SJCRH30 (cell line): ENCODE measurements at regions not wholly inside any gene's neighbourhood (a gene's known extent, or its start where the extent isn't known, plus 50 kb on each side); places are given as distances from the start of the nearest gene placed in this dataset.

ENCODE experiments used
- DNase-seq, 2 experiments: peaks; one replicate each; pipeline ENCODE4 v3.0.0-alpha.2; 2015 to 2020
- H3K27ac ChIP-seq: fragments of 250-450 bp; sonication (Bioruptor Pico); 2 replicates; pipeline ENCODE4 v1.5.1; 2020; ENCODE audit warnings: mild to moderate bottlenecking, moderate library complexity
- H3K27me3 ChIP-seq: fragments of 250-450 bp; sonication (Bioruptor Pico); 2 replicates; pipeline ENCODE4 v1.5.1; 2020; ENCODE audit warnings: mild to moderate bottlenecking, moderate library complexity
- H3K36me3 ChIP-seq: fragments of 250-450 bp; sonication (Bioruptor Pico); 2 replicates; pipeline ENCODE4 v1.5.1; 2020; ENCODE audit warnings: mild to moderate bottlenecking, moderate library complexity
- H3K4me1 ChIP-seq: fragments of 250-450 bp; sonication (Bioruptor Pico); 2 replicates; pipeline ENCODE4 v1.5.1; 2020; ENCODE audit warnings: mild to moderate bottlenecking, moderate library complexity
- H3K4me3 ChIP-seq: fragments of 250-450 bp; sonication (Bioruptor Pico); 2 replicates; pipeline ENCODE4 v1.5.1; 2020; ENCODE audit warnings: mild to moderate bottlenecking, moderate library complexity
- H3K9me3 ChIP-seq: fragments of 250-450 bp; sonication (Bioruptor Pico); replicated peaks from 2 replicates; pipeline ENCODE4 v1.5.1; 2020; ENCODE audit warnings: mild to moderate bottlenecking, moderate library complexity

DNA sequence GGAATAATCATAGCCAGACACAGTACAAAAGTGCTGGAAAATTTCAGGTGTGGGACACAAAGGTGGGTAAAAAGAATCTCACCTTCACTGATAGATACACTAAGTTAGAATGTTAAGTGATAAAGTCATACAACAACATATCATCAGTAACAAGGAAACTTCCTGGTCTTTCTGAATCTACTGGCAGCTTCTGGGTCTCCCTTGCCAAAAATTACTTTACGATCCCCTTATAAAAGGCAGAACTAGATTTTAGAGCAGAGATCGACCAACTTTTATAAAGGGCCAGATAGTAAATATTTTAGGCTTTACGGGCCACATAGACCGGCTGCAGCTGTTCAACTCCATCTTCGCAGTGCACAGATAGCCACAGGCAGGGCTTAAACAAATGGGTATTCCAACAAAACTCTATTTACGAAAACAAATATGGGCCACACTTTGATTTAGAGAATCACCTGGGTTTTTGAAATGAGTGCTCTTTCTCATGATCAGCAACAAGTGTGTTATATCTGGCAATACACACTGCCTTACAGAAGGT lies 159.9 kb downstream of the AASDH start:
- peak; percentile 65 to 80 for DNase-seq
- Histone ChIP-seq H3K9me3 (0 out of 2 replicates have a peak, but pooled peaks cover 3% of the 10 kb centered on the region), H3K27ac (peak overlapping the region; percentile 60), H3K27me3 (no peaks in the 10 kb centered on the region), H3K36me3 (no peaks in the 10 kb centered on the region), H3K4me3 (no peak overlapping the region), H3K4me1 (peaks cover 39% of the 10 kb centered on the region)

DNA sequence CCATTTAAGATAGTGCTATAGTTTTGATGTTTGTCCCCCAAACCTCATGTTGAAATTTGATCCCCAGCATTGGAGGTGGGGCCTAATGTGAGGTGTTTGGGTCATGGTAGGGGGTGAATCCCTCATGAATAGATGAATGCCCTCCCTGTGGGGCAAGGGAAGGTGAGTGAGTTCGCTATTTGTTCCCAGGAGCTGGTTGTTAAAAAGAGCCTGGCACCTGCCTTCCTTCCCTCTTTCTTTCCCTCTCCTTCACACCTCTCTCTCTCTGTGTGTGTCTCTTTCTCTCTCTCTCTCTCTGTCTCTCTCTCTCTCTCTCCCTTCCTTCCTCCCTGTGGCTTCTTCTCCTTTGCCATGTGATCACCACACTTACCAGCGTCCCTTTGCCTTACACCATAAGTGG lies 160.7 kb downstream of the AASDH start:
- Histone ChIP-seq H3K36me3 (no peaks in the 10 kb centered on the region), H3K27me3 (no peaks in the 10 kb centered on the region), H3K27ac (no peak overlapping the region; the same call in 1 of the 2 replicates), H3K4me1 (peaks cover 40% of the 10 kb centered on the region), H3K9me3 (0 out of 2 replicates have a peak, but pooled peaks cover 4% of the 10 kb centered on the region), H3K4me3 (no peak overlapping the region)
- no peak for DNase-seq

DNA sequence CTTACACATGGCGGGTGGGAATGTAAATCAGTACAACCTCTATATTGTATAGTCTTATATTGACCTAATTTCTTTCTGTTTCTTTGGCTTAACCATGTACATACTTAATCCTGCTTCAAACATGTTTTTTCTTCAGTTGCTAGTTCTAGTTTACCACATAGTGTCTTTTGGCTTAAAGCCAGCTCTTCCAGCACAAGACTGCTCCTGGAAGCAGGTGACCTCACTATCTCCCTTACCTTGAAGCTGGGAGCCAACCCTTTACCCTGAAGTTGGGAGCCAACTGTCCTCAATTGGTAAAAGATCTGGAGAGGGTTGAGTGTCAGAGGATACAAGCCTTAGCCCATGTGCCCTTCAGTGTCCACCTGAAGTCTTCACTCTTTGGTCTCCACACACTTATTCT lies 162.7 kb downstream of the AASDH start:
- 0 out of 2 replicates have a peak, but pooled peaks cover 4% of the 10 kb centered on the region for H3K9me3 ChIP-seq
- DNase-seq, result no peak
- 0 out of 2 replicates have a peak, but pooled peaks cover 2% of the 10 kb centered on the region for H3K36me3 ChIP-seq
- H3K4me1 ChIP-seq, result peaks cover 45% of the 10 kb centered on the region
- no peaks in the 10 kb centered on the region for H3K27me3 ChIP-seq
- no peak overlapping the region for H3K4me3 ChIP-seq
- no peak overlapping the region for H3K27ac ChIP-seq

DNA sequence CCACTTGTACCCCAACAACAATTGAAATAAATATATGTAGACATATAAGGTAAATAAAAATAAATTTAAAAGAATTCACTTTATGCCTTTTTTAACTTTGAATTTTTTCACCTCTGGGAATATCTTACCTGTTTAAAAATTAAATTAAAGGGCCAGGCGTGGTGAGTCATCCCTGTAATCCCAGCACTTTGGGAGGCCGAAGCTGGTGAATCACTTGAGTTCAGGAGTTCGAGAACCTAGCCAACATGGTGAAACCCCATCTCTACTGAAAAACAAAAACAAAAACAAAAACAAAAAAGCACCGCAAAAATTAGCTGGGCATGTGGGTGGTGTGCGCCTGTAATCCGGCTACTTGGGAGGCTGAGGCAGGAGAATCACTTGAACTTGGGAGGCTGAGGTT lies 164.8 kb downstream of the AASDH start:
- no peak overlapping the region for H3K4me3 ChIP-seq
- 0 out of 2 replicates have a peak, but pooled peaks cover 2% of the 10 kb centered on the region for H3K36me3 ChIP-seq
- DNase-seq, result no peak
- H3K27me3 ChIP-seq, result no peaks in the 10 kb centered on the region
- H3K27ac ChIP-seq, result no peak overlapping the region
- peaks cover 48% of the 10 kb centered on the region for H3K4me1 ChIP-seq
- 0 out of 2 replicates have a peak, but pooled peaks cover 4% of the 10 kb centered on the region for H3K9me3 ChIP-seq

DNA sequence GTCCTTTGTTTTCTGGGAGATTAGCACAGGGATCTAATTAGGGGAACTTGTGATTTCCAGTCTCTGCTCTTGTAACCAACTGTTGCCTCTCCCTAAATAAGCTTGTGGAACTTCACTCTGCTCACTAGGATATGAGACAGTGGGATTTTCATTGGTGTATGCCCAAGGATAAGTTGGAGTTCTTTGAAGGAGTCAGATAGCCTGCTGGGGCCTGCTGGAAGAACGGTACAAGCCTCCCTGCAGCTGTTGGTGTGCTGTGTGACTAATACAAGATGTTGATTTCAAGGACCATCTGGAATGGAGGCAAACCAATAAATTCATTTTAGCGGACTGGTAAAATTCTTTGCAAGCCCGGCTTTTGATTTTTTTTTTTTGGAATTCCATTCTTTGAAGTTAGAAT lies 167.0 kb downstream of the AASDH start:
- no peaks in the 10 kb centered on the region for H3K27me3 ChIP-seq
- H3K9me3 ChIP-seq, result 0 out of 2 replicates have a peak, but pooled peaks cover 4% of the 10 kb centered on the region
- H3K27ac ChIP-seq, result peak overlapping the region; percentile 80
- peak; percentile 91 to 97 for DNase-seq
- H3K4me3 ChIP-seq, result no peak overlapping the region
- 0 out of 2 replicates have a peak, but pooled peaks cover 2% of the 10 kb centered on the region for H3K36me3 ChIP-seq
- H3K4me1 ChIP-seq, result peaks cover 38% of the 10 kb centered on the region

DNA sequence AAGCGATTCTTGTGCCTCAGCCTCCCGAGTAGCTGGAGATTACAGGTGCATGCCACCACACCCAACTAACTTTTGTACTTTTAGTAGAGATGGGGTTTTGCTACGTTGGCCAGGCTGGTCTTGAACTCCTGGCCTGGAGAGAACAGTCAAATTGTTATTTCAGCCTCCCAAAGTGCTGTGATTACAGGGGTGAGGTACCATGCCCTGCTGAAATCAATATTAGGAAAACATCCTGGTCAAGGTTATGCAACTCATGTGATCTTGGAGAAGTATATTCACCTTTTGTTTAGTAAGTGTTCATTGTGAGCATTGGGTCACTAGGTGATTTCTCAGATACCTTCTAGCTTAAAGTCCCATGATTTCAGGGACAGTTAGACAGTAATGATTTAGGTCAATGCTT lies 167.8 kb downstream of the AASDH start:
- H3K27ac ChIP-seq, result peak overlapping the region; percentile 80
- no peak for DNase-seq

GRCh38 chr4:56218230-56218895 lies 168.9 kb downstream of the AASDH start:
- DNase-seq, result peak; percentile 59 to 77
- no peaks in the 10 kb centered on the region for H3K27me3 ChIP-seq
- H3K9me3 ChIP-seq, result peaks cover 4% of the 10 kb centered on the region; the same call in 1 of the 2 replicates
- H3K4me1 ChIP-seq, result peaks cover 38% of the 10 kb centered on the region
- H3K27ac ChIP-seq, result peak overlapping the region; percentile 23
- no peak overlapping the region for H3K4me3 ChIP-seq
- 0 out of 2 replicates have a peak, but pooled peaks cover 2% of the 10 kb centered on the region for H3K36me3 ChIP-seq

More for the DNA sequence above, 167.8 kb downstream of the AASDH start:
- Histone ChIP-seq H3K4me1 (peaks cover 38% of the 10 kb centered on the region), H3K27me3 (no peaks in the 10 kb centered on the region), H3K9me3 (0 out of 2 replicates have a peak, but pooled peaks cover 4% of the 10 kb centered on the region), H3K4me3 (no peak overlapping the region), H3K36me3 (0 out of 2 replicates have a peak, but pooled peaks cover 2% of the 10 kb centered on the region)

GRCh38 chr4:56217343-56217890 lies 169.9 kb downstream of the AASDH start:
- H3K9me3 ChIP-seq, result peaks cover 4% of the 10 kb centered on the region; the same call in 1 of the 2 replicates
- no peak overlapping the region for H3K4me3 ChIP-seq
- 0 out of 2 replicates have a peak, but pooled peaks cover 2% of the 10 kb centered on the region for H3K36me3 ChIP-seq
- H3K27ac ChIP-seq, result no peak overlapping the region; the same call in 1 of the 2 replicates
- H3K4me1 ChIP-seq, result peaks cover 38% of the 10 kb centered on the region
- H3K27me3 ChIP-seq, result no peaks in the 10 kb centered on the region
- DNase-seq, result no peak

DNA sequence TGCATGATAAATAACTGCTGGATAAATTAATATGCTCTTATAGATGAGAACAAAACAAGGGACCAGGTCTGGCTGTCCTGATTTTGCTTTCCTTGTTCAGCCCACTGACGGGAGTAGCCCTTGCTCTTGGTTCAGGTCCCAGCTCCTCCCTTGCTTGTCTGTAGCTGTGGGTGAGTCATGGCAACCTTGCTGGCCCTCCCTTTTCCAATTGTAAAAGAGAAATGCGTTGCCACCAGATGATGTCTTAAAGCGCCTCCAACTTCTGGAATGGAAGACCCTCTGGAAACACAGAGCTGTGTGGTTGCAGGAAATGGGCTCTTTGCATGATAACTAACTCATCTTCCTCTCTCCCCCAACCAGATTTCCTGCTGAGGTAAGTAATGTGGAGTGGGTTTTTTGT lies 171.4 kb downstream of the AASDH start:
- Histone ChIP-seq H3K4me1 (peaks cover 31% of the 10 kb centered on the region), H3K27ac (no peak overlapping the region), H3K4me3 (no peak overlapping the region), H3K27me3 (no peaks in the 10 kb centered on the region), H3K36me3 (no peaks in the 10 kb centered on the region), H3K9me3 (peaks cover 3% of the 10 kb centered on the region; the same call in 1 of the 2 replicates)
- DNase-seq, result no peak

DNA sequence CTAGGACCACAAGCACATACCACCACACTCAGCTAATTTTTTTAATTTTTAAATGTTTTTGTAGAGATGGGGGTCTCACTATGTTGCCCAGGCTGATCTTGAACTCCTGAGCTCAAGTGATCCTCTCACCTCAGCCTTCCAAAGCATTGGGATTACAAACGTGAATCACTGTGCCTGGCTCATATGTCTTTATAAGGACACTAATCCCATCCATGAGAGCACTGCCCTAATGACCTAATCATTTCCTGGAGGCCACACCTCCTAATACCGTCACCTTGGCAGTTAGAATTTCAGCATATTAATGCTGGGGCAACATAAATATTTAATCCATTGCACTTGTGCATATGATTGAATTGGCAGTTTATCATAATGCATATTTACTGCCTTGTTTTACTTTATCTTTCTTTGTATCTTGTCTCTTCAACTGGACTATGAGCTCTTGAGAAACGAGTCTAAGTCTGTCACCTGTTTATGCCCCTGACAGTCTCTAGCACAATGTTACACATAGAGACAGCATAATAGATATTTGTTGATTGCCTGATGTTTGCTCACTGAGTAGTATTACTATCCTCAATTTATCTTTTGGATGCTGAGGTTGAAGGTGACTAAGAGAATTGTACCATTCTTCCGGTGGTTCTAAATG lies 172.0 kb downstream of the AASDH start:
- Histone ChIP-seq H3K27ac (no peak overlapping the region), H3K27me3 (no peaks in the 10 kb centered on the region), H3K36me3 (0 out of 2 replicates have a peak, but pooled peaks cover 1% of the 10 kb centered on the region), H3K4me1 (peaks cover 26% of the 10 kb centered on the region), H3K9me3 (peaks cover 9% of the 10 kb centered on the region; the same call in 1 of the 2 replicates), H3K4me3 (no peak overlapping the region)
- DNase-seq, result no peak

- Histone ChIP-seq H3K4me1 (peaks cover 9% of the 10 kb centered on the region), H3K9me3 (peaks cover 9% of the 10 kb centered on the region; the same call in 1 of the 2 replicates), H3K27me3 (no peaks in the 10 kb centered on the region), H3K4me3 (no peak overlapping the region), H3K36me3 (peaks cover 2% of the 10 kb centered on the region; the same call in 1 of the 2 replicates), H3K27ac (no peak overlapping the region)
- DNase-seq, result no peak
Measured at GRCh38 chr4:56213543-56213942, 173.7 kb downstream of the AASDH start.

DNA sequence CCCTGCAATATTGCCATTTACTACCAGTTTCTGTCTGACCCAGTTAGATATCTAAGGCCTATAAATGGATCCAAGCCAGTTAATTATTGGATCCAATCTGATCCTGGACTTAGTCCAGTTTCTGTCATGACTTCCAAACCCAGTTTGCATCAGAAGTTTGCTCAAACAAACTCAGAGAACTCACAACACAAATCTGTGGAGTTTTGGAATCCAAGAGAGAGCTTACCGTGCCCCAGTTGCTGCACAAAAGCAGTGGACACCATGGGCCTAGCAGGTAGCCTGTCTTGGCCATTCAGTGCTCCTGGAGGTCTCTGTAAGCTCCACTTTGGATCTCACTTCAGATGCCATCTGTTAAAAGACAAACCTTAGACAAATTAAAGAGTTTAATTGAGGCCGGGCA lies 174.5 kb downstream of the AASDH start:
- peaks cover 4% of the 10 kb centered on the region for H3K4me1 ChIP-seq

DNA sequence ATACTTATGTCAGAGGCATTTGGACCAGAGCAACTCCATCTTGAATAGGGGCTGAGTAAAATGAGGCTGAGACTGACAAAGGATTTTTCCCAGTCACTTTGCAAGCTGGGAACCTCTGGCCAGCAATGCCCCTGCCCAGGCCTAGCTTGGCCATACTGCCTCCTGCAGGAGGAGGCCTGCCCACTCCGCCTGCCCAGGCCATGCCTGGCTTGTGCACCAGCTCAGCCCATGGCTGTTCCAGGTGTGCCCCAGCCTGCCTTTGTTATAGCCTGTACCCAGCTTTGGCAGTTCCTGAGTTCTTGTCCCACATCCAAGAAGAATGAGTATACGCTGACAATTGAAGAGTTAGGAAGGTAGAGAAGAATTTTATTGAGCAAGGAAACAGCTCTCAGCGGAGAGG lies 176.1 kb downstream of the AASDH start:
- Histone ChIP-seq H3K9me3 (peaks cover 9% of the 10 kb centered on the region; the same call in 1 of the 2 replicates), H3K36me3 (peaks cover 2% of the 10 kb centered on the region; the same call in 1 of the 2 replicates), H3K4me1 (no peaks in the 10 kb centered on the region; the same call in 1 of the 2 replicates), H3K4me3 (no peak overlapping the region), H3K27me3 (no peaks in the 10 kb centered on the region), H3K27ac (no peak overlapping the region)
- DNase-seq, result no peak

More for the DNA sequence above, 174.5 kb downstream of the AASDH start:
- Histone ChIP-seq H3K36me3 (peaks cover 2% of the 10 kb centered on the region; the same call in 1 of the 2 replicates), H3K27ac (no peak overlapping the region), H3K9me3 (peaks cover 9% of the 10 kb centered on the region; the same call in 1 of the 2 replicates), H3K27me3 (no peaks in the 10 kb centered on the region), H3K4me3 (no peak overlapping the region)
- DNase-seq, result no peak

GRCh38 chr4:56210397-56210796 lies 176.9 kb downstream of the AASDH start:
- peaks cover 2% of the 10 kb centered on the region; the same call in 1 of the 2 replicates for H3K36me3 ChIP-seq
- peaks cover 9% of the 10 kb centered on the region; the same call in 1 of the 2 replicates for H3K9me3 ChIP-seq
- H3K4me1 ChIP-seq, result no peaks in the 10 kb centered on the region; the same call in 1 of the 2 replicates
- H3K27ac ChIP-seq, result no peak overlapping the region
- DNase-seq, result no peak
- no peaks in the 10 kb centered on the region for H3K27me3 ChIP-seq
- no peak overlapping the region for H3K4me3 ChIP-seq
